ENCODE measurements at regions not wholly inside any gene's neighbourhood (a gene's known extent, or its start where the extent isn't known, plus 50 kb on each side); places are given as distances from the start of the nearest gene placed in this dataset.
"Not testable (repeated sequence)": the region's sequence is repeated elsewhere in the genome, so short reads cannot be mapped to it uniquely, and the experiment has no call there.

GRCh38 chr4:3589946-3590924 lies 58.0 kb upstream of the LRPAP1 start:
- H3K9ac ChIP-seq (ENCODE audit: low read depth in 1 of 2, low read length in 2 of 2); H3K4me3 ChIP-seq (ENCODE audit: low read depth in 1 of 2, low read length in 2 of 2); H3K27ac ChIP-seq (ENCODE audit: low read depth, low read length); H3K27me3 ChIP-seq (ENCODE audit: control insufficient read depth in 1 of 2, insufficient read depth in 2 of 2, low read length in 2 of 2); H3K36me3 ChIP-seq (ENCODE audit: control insufficient read depth in 1 of 2, insufficient read depth in 2 of 2, low read length in 2 of 2); H3K4me1 ChIP-seq (ENCODE audit: control insufficient read depth in 1 of 2, insufficient read depth in 2 of 2, low read length in 2 of 2); H3K9me3 ChIP-seq (ENCODE audit: control insufficient read depth in 1 of 2, low read length in 2 of 2): not testable (repeated sequence)

- H3K36me3 ChIP-seq (ENCODE audit: control insufficient read depth in 1 of 2, insufficient read depth in 2 of 2, low read length in 2 of 2); H3K4me1 ChIP-seq (ENCODE audit: control insufficient read depth in 1 of 2, insufficient read depth in 2 of 2, low read length in 2 of 2); H3K9ac ChIP-seq (ENCODE audit: low read depth in 1 of 2, low read length in 2 of 2); H3K4me3 ChIP-seq (ENCODE audit: low read depth in 1 of 2, low read length in 2 of 2); H3K9me3 ChIP-seq (ENCODE audit: control insufficient read depth in 1 of 2, low read length in 2 of 2); H3K27ac ChIP-seq (ENCODE audit: low read depth, low read length); H3K27me3 ChIP-seq (ENCODE audit: control insufficient read depth in 1 of 2, insufficient read depth in 2 of 2, low read length in 2 of 2): not testable (repeated sequence)
Measured at GRCh38 chr4:3589379-3589778, 57.2 kb upstream of the LRPAP1 start.

- H3K27me3 ChIP-seq (ENCODE audit: control insufficient read depth in 1 of 2, insufficient read depth in 2 of 2, low read length in 2 of 2); H3K4me3 ChIP-seq (ENCODE audit: low read depth in 1 of 2, low read length in 2 of 2); H3K9ac ChIP-seq (ENCODE audit: low read depth in 1 of 2, low read length in 2 of 2); H3K9me3 ChIP-seq (ENCODE audit: control insufficient read depth in 1 of 2, low read length in 2 of 2); H3K36me3 ChIP-seq (ENCODE audit: control insufficient read depth in 1 of 2, insufficient read depth in 2 of 2, low read length in 2 of 2); H3K4me1 ChIP-seq (ENCODE audit: control insufficient read depth in 1 of 2, insufficient read depth in 2 of 2, low read length in 2 of 2); H3K27ac ChIP-seq (ENCODE audit: low read depth, low read length): not testable (repeated sequence)
Measured at GRCh38 chr4:3588517-3589194, 56.4 kb upstream of the LRPAP1 start.

- not testable (repeated sequence) for H3K9me3 ChIP-seq (ENCODE audit: control insufficient read depth in 1 of 2, low read length in 2 of 2); H3K4me3 ChIP-seq (ENCODE audit: low read depth in 1 of 2, low read length in 2 of 2); H3K36me3 ChIP-seq (ENCODE audit: control insufficient read depth in 1 of 2, insufficient read depth in 2 of 2, low read length in 2 of 2); H3K27me3 ChIP-seq (ENCODE audit: control insufficient read depth in 1 of 2, insufficient read depth in 2 of 2, low read length in 2 of 2); H3K4me1 ChIP-seq (ENCODE audit: control insufficient read depth in 1 of 2, insufficient read depth in 2 of 2, low read length in 2 of 2); H3K27ac ChIP-seq (ENCODE audit: low read depth, low read length); H3K9ac ChIP-seq (ENCODE audit: low read depth in 1 of 2, low read length in 2 of 2)
Measured at GRCh38 chr4:3586596-3586995, 54.4 kb upstream of the LRPAP1 start.

- H3K27ac ChIP-seq (ENCODE audit: low read depth, low read length); H3K4me1 ChIP-seq (ENCODE audit: control insufficient read depth in 1 of 2, insufficient read depth in 2 of 2, low read length in 2 of 2): not testable (repeated sequence)
Measured at GRCh38 chr4:3585567-3585966, 53.3 kb upstream of the LRPAP1 start.

GRCh38 chr4:3582091-3582475 lies 49.9 kb upstream of the LRPAP1 start:
- Histone ChIP-seq H3K9me3 (ENCODE audit: control insufficient read depth in 1 of 2, low read length in 2 of 2) (no peaks in the 10 kb centered on the region), H3K27me3 (ENCODE audit: control insufficient read depth in 1 of 2, insufficient read depth in 2 of 2, low read length in 2 of 2) (no peaks in the 10 kb centered on the region), H3K4me3 (ENCODE audit: low read depth in 1 of 2, low read length in 2 of 2) (no peak overlapping the region), H3K36me3 (ENCODE audit: control insufficient read depth in 1 of 2, insufficient read depth in 2 of 2, low read length in 2 of 2) (no peaks in the 10 kb centered on the region), H3K27ac (ENCODE audit: low read depth, low read length) (no peak overlapping the region), H3K9ac (ENCODE audit: low read depth in 1 of 2, low read length in 2 of 2) (no peak overlapping the region), H3K4me1 (ENCODE audit: control insufficient read depth in 1 of 2, insufficient read depth in 2 of 2, low read length in 2 of 2) (no peaks in the 10 kb centered on the region)

More at GRCh38 chr4:3585567-3585966, 53.3 kb upstream of the LRPAP1 start:
- H3K27me3 ChIP-seq (ENCODE audit: control insufficient read depth in 1 of 2, insufficient read depth in 2 of 2, low read length in 2 of 2); H3K4me3 ChIP-seq (ENCODE audit: low read depth in 1 of 2, low read length in 2 of 2); H3K9ac ChIP-seq (ENCODE audit: low read depth in 1 of 2, low read length in 2 of 2); H3K36me3 ChIP-seq (ENCODE audit: control insufficient read depth in 1 of 2, insufficient read depth in 2 of 2, low read length in 2 of 2); H3K9me3 ChIP-seq (ENCODE audit: control insufficient read depth in 1 of 2, low read length in 2 of 2): not testable (repeated sequence)

All from duodenal mucosa (tissue), 2 donors.